Stimulated activated effector memory CD8-positive, alpha-beta T cell treated with anti-CD3 and anti-CD28 coated beads, Interleukin-12 subunit alpha, Interleukin-12 subunit beta, amount 100 ng/mL, for 72 hours (primary cell): ENCODE measurements at regions not wholly inside any gene's neighbourhood (a gene's known extent, or its start where the extent isn't known, plus 50 kb on each side); places are given as distances from the start of the nearest gene placed in this dataset.

Source experiments
- ATAC-seq: fragments of 150-1000 bp; cut with Tn5 transposase; 2 replicates; pipeline ENCODE4 v1.10.0; 2021
- DNase-seq, 2 donors: peaks; one replicate each; pipeline ENCODE4 v3.0.0; 2021 to 2022; ENCODE audit warnings: low spot score in 2 of 2
- H3K27ac Mint-ChIP-seq: one replicate; pipeline ENCODE4 v1.8.0; 2022; ENCODE audit warnings: mild to moderate bottlenecking, mixed read lengths
- H3K36me3 Mint-ChIP-seq: one replicate; pipeline ENCODE4 v1.8.0; 2022; ENCODE audit warnings: mild to moderate bottlenecking, mixed read lengths
- H3K4me1 Mint-ChIP-seq: one replicate; pipeline ENCODE4 v1.8.0; 2022; ENCODE audit warnings: mixed read lengths
- H3K4me3 Mint-ChIP-seq: one replicate; pipeline ENCODE4 v1.8.0; 2022; ENCODE audit warnings: mild to moderate bottlenecking, mixed read lengths
- H3K9me3 Mint-ChIP-seq: one replicate; pipeline ENCODE4 v1.8.0; 2022; ENCODE audit warnings: mixed read lengths

DNA sequence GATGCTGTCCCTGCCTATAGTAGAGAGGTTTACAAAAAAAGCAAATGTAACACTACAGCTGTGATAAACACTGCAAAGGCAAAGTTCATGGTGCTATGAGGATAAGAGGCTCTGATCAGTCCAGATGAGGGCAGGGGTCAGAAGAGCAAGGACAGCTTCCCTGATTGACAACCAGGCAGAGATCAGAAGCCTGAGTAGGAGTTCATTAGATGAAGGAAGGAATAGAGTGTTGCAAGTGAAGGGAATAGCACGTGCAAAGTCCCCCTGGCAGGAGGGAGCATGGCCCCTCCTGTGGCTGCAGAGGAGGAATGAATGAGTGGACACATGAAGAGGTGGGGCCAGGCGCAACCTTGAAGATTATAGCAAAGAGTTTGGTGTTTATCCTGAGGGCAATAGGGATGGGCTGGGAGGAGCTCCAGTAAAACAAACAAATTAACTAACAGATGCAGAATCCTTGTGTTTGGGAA lies 208.4 kb upstream of the IRX5 start:
- Mint-ChIP-seq H3K9me3 (peaks cover 7% of the 10 kb centered on the region), H3K4me3 (no peak overlapping the region), H3K27ac (no peak overlapping the region), H3K4me1 (no peaks in the 10 kb centered on the region), H3K36me3 (no peaks in the 10 kb centered on the region)
- DNase-seq (no peak), ATAC-seq (no peak)

DNA sequence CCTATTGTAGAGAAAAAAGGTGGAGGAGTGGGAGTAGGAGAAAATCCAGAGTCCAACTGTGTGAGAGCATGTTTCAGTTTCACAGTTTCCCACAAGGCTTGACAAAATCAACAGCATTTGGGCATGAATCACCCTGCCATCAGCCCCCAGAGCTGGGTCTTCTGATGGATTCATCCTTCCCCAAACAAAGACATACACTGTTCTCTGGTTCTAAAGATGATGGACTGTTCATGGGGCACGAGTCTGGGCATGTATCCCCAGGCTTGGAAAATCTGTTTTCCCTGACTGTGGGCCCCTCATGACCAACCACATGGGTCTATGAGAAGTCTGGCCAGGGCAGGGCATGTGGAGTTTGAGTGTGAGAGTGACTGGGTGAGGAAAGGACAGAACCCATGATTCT lies 210.4 kb upstream of the IRX5 start:
- H3K36me3 Mint-ChIP-seq, result no peaks in the 10 kb centered on the region
- no peak overlapping the region for H3K27ac Mint-ChIP-seq
- ATAC-seq (no peak), DNase-seq (no peak)
- H3K9me3 Mint-ChIP-seq, result peaks cover 7% of the 10 kb centered on the region
- no peak overlapping the region for H3K4me3 Mint-ChIP-seq
- no peaks in the 10 kb centered on the region for H3K4me1 Mint-ChIP-seq

DNA sequence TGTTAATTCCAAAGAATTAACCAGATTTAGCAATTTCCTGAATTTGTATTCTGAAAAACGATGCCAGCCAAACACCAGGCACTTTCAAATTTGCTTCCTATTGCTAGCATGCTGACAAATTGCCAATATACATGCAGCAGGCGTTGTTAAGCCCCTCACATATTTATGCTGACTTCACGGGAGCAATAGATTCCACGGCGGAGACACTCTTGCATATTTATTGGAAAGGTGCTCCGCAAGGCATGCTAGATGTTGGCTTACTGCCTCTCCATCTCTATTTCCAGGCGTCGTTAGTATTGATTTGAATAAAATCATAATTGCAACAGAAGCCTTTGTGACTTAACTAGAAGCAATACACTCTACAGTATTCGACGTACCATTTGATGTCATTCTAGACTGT lies 211.0 kb upstream of the IRX5 start:
- no peaks in the 10 kb centered on the region for H3K4me1 Mint-ChIP-seq
- no peak overlapping the region for H3K4me3 Mint-ChIP-seq
- H3K27ac Mint-ChIP-seq, result no peak overlapping the region
- H3K9me3 Mint-ChIP-seq, result peaks cover 7% of the 10 kb centered on the region
- no peaks in the 10 kb centered on the region for H3K36me3 Mint-ChIP-seq
- ATAC-seq (no peak), DNase-seq (no peak)

DNA sequence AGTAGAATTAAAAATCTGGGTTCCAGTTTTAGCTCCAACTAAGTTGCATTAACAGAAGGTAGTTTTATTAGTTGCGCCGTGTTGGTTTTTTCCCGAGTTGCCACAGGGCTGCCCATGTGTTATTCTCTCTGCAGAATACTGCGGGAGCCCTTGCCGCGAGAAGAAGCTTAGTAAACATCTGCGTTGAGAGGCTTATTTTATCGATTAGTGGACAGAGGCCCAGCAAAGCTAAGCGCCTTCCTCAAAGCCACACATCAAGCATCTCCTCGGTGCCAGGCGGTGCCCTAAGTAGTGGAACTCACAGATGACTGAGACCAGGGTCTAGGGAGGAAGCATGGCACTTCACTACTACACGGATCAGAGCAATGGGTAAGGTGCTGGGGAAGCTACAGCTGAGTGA lies 212.3 kb upstream of the IRX5 start:
- no peak for ATAC-seq

DNA sequence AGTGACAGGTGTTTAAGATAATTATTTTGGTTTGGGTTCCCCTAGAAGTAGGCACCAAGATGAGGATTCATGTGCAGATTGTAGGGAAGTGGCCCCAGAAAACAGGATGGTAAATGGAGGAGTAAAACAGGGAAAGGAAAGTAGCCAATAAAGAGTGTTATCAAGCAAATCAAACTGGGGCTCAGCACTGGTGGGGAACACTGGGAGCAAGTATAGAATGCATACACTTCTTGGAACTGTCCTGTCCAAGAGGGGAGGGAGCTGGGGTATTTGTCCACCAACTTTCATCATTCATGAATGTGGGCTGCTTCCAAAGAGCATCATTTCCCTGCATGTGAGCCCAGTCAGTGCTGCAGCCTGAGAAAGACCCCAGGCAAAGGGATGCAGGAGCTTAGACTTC lies 215.7 kb upstream of the IRX5 start:
- H3K9me3 Mint-ChIP-seq, result peaks cover 4% of the 10 kb centered on the region
- H3K36me3 Mint-ChIP-seq, result no peaks in the 10 kb centered on the region
- no peak overlapping the region for H3K27ac Mint-ChIP-seq
- H3K4me1 Mint-ChIP-seq, result no peaks in the 10 kb centered on the region
- no peak for ATAC-seq
- H3K4me3 Mint-ChIP-seq, result no peak overlapping the region
- DNase-seq, result no peak

More for the DNA sequence above, 212.3 kb upstream of the IRX5 start:
- Mint-ChIP-seq H3K36me3 (no peaks in the 10 kb centered on the region), H3K27ac (no peak overlapping the region), H3K9me3 (peaks cover 7% of the 10 kb centered on the region), H3K4me1 (no peaks in the 10 kb centered on the region), H3K4me3 (no peak overlapping the region)
- DNase-seq, result no peak

DNA sequence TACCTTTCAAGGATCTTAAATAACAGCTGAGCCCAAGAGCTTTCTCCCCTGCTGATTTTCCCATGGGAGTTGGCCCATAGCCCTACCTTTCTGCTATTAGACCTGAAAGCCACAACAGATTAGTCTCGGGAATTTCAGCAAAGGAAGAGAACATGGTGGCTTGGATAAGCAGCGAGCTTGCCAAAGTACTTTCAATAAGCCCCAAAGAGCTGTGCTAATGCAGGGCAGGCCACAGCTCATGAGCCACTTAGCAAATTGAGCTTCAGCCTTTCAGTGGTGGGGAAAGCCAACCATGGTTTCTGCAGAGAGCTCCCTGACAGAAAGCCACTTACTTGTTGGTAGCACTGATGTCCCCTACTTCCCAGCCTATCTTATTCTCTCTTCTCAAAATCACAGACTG lies 217.8 kb upstream of the IRX5 start:
- ATAC-seq, result no peak
- H3K4me3 Mint-ChIP-seq, result no peak overlapping the region

DNA sequence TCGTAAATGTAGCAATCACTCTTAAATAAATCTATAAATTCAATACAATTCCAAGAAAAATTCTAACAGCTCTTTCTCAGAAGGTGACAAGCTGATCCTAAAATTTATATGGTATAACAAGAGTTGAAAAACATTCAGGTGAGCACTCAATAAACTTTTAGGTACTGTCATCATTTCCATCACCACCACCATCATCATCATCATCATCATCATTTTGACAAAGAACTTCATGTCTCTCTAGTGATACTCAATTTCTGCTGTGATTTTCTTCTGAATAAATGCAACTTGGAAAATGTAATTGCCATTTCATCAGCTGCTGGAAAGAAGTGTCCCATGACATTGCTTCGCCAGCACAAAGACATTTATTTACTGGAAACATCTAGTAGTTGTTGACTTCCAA lies 222.9 kb upstream of the IRX5 start:
- DNase-seq (no peak), ATAC-seq (no peak)
- H3K4me1 Mint-ChIP-seq, result no peaks in the 10 kb centered on the region
- H3K9me3 Mint-ChIP-seq, result no peaks in the 10 kb centered on the region
- no peaks in the 10 kb centered on the region for H3K36me3 Mint-ChIP-seq
- H3K4me3 Mint-ChIP-seq, result no peak overlapping the region
- no peak overlapping the region for H3K27ac Mint-ChIP-seq

More for the DNA sequence above, 217.8 kb upstream of the IRX5 start:
- Mint-ChIP-seq H3K9me3 (no peaks in the 10 kb centered on the region), H3K36me3 (no peaks in the 10 kb centered on the region), H3K27ac (no peak overlapping the region), H3K4me1 (no peaks in the 10 kb centered on the region)
- no peak for DNase-seq

DNA sequence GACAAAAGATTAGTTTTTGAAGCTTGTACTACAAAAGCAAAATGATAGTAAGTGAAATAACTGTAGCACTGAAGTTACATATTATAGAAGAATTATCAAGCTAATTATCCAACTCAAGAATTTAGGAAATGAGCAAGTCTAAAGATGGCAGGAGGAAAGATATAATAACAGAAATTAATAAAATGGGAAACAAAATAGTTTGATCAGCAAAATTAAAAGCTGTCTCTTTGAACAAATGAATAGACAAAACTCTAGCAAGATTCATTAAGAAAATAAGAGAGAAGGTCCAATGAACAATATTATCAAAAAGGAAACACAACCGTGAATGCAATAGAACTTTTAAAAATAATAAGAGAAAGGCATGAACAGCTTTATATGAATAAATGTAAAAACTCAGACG lies 224.3 kb upstream of the IRX5 start:
- no peak for ATAC-seq
- Mint-ChIP-seq H3K27ac (no peak overlapping the region), H3K4me1 (no peaks in the 10 kb centered on the region), H3K9me3 (no peaks in the 10 kb centered on the region), H3K36me3 (no peaks in the 10 kb centered on the region), H3K4me3 (no peak overlapping the region)
- DNase-seq, result no peak

DNA sequence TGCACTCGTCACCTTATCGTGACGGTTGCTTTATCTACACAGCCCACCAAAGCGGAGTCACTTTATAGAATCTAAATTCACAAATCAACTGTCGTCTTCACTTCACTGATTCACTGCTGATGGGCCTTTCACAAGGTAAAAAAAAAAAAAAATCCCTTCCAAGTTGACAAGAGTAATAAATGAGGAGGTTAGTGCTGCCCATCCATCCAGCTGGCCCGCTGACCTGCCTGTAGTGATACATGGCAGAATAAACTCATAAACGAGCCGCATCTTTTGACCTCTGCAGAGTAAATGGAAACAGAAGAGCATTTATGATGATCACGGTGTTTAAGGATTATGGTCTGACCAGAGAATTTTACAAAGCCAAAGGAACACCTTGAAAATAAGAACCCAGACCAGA lies 227.3 kb upstream of the IRX5 start:
- no peak for ATAC-seq
- Mint-ChIP-seq H3K4me3 (no peak overlapping the region), H3K36me3 (no peaks in the 10 kb centered on the region), H3K9me3 (peaks cover 2% of the 10 kb centered on the region), H3K27ac (no peak overlapping the region), H3K4me1 (no peaks in the 10 kb centered on the region)
- DNase-seq, result no peak

DNA sequence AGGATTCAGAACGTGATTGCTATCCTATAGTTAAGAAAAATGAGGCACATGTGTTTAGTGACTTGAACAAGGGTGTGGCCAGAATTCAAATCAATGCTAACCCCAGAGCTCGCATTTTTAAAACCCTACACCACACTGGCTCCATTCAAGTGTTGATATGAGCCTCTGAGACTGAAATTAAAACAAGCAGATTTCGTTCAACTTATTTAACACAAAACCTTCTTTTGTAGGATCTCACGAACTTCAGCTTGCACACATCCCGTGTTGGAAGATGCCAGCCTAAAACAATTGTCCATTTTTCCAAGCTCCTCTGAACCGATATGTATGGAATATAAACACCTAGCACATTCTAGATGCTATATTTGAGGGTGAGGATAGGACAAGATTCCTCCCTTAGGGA lies 231.0 kb upstream of the IRX5 start:
- no peaks in the 10 kb centered on the region for H3K4me1 Mint-ChIP-seq
- DNase-seq (no peak), ATAC-seq (no peak)
- H3K9me3 Mint-ChIP-seq, result peaks cover 2% of the 10 kb centered on the region
- no peak overlapping the region for H3K4me3 Mint-ChIP-seq
- H3K36me3 Mint-ChIP-seq, result no peaks in the 10 kb centered on the region
- H3K27ac Mint-ChIP-seq, result no peak overlapping the region

DNA sequence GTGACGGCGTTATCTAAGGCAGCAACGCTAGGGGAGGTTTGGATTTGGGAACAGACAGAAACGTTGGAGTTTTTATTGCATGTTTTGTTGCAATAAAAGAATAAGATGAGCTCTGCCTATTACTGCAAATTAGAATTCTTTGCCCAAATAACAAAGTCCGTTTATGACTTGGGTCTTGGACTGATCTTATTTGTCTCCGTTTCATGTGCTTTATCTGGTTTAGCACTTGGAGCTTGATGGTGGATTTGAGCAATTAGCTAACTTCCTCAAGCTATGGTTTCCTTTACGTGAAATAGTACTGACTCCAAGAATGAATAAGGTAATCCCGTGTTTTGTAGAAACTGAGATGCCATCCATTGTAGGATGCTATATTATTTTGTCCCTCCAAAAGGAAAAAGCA lies 233.0 kb upstream of the IRX5 start:
- ATAC-seq (no peak), DNase-seq (no peak)
- Mint-ChIP-seq H3K4me1 (no peaks in the 10 kb centered on the region), H3K36me3 (no peaks in the 10 kb centered on the region), H3K4me3 (no peak overlapping the region), H3K27ac (no peak overlapping the region), H3K9me3 (peaks cover 2% of the 10 kb centered on the region)

DNA sequence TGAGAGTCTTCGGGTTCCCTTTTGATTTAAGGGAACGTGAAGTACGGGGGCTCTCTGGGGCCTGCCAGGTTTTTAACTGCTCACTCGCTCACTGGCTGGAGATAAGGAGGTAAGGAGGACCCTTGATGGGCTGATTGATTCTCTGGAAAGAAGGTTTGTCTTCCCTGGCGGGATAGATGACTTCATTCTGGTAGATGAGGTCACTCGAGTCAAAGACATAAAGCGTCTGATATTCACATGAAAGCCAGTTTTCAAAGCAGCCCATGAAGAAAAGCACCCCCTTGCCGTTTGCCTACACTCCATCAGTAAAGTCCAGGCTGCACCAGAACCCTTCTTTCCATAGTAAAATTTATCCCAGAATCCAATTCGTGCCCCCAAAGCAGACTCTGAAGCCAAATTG lies 233.7 kb upstream of the IRX5 start:
- Mint-ChIP-seq H3K4me3 (no peak overlapping the region), H3K27ac (no peak overlapping the region), H3K36me3 (no peaks in the 10 kb centered on the region), H3K9me3 (peaks cover 2% of the 10 kb centered on the region), H3K4me1 (no peaks in the 10 kb centered on the region)
- ATAC-seq (no peak), DNase-seq (no peak)

DNA sequence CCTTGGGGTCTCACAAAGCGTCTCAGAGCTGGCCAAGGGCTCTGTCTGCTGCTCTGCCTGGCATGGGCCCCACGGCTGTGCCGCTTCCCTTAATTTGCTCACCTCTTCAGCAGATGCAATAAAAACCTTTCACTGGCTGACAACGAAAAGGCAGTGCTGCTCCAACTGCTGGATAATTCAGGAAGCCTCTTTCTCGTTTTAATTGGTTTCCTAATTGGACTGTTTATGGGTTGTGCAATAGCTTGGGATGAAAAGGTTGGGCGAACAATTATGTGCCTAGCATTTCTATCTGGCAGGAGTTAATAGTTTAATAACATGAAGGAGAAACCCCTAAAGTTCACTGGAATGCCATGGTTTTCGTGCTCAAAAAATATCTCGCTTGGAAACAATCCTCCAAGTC lies 234.1 kb upstream of the IRX5 start:
- Mint-ChIP-seq H3K36me3 (no peaks in the 10 kb centered on the region), H3K9me3 (peaks cover 2% of the 10 kb centered on the region), H3K4me1 (no peaks in the 10 kb centered on the region), H3K4me3 (no peak overlapping the region), H3K27ac (no peak overlapping the region)
- ATAC-seq (no peak), DNase-seq (no peak)

DNA sequence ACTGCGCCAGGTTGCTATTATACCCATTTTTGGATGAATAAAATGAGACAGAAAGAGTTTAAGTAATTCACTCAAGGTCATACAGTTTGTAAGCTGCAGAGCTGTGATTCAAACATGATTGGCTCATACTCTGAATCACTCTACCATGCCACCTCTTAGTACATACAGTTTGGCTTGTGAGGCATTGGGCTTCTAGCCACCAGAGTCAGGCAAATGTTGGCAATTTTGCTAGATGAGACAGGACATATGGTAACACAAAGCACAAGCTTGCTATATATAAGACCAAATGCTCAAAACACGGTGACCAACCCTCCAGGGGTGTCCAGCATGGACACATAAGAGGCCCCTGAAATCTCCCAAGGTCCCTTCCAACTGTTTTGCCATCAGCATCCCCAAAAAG lies 236.0 kb upstream of the IRX5 start:
- no peaks in the 10 kb centered on the region for H3K36me3 Mint-ChIP-seq

DNA sequence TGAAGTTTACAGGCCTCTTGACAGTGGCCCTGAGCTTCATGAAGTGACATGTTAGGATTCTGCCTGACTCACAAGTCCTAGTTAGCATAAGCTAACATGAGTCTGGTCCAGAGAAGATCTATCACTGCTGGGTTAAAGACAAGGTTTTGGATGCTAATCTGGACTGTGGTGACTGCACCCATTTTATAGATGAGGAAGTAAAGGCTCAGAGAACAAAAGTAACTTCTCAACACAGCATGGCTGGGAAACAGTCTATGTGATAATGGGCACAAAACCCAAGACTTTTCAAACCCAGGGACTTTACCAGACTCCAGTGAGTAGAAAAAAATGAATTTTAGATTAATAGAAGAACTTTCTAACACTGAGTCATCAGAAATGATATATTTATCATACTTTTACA lies 236.8 kb upstream of the IRX5 start:
- no peak overlapping the region for H3K4me3 Mint-ChIP-seq
- DNase-seq, result no peak
- H3K4me1 Mint-ChIP-seq, result no peaks in the 10 kb centered on the region
- no peaks in the 10 kb centered on the region for H3K36me3 Mint-ChIP-seq
- ATAC-seq, result no peak
- H3K27ac Mint-ChIP-seq, result no peak overlapping the region
- H3K9me3 Mint-ChIP-seq, result no peaks in the 10 kb centered on the region

More for the DNA sequence above, 236.0 kb upstream of the IRX5 start:
- DNase-seq (no peak), ATAC-seq (no peak)
- Mint-ChIP-seq H3K4me3 (no peak overlapping the region), H3K9me3 (no peaks in the 10 kb centered on the region), H3K27ac (no peak overlapping the region), H3K4me1 (no peaks in the 10 kb centered on the region)

DNA sequence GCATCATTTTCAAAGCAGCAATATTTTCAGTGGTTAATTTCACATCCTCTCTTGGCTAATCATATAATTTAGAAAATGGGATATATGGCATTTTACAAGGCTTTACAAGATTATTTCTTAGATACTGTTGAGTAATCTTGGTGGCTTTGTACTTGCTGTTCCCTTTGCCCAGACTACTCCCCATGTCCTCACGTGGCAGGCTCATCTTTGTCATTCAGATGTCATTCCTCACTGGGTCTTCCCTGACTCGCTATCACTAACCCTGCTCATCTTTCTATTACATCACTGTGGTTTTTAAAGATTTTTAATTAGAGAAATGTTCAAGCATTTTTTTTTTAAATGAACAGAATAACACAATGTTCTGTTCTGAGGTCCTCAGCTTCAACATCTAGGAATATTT lies 240.0 kb upstream of the IRX5 start:
- Mint-ChIP-seq H3K4me1 (no peaks in the 10 kb centered on the region), H3K9me3 (no peaks in the 10 kb centered on the region), H3K4me3 (no peak overlapping the region), H3K36me3 (no peaks in the 10 kb centered on the region), H3K27ac (no peak overlapping the region)
- DNase-seq (no peak), ATAC-seq (no peak)

DNA sequence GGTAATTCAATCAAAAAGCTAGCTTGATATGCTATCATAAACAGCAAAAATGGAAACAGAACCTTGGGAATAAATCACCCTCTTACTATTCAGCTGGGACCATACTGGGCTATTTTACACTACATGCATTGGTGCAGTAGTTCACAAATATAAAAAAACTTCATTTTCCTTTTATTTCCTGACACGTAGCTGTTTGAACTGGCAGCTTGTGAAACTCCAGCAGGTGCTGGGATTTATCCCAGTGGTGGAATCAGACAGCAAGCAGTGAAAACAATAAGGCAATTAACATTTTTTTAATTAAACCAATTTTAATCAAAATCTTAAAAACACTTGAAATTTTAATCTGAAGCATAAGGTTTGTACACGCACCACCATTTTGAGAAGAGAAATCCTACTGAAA lies 240.4 kb upstream of the IRX5 start:
- H3K9me3 Mint-ChIP-seq, result no peaks in the 10 kb centered on the region
- H3K27ac Mint-ChIP-seq, result no peak overlapping the region
- H3K4me3 Mint-ChIP-seq, result no peak overlapping the region
- H3K36me3 Mint-ChIP-seq, result no peaks in the 10 kb centered on the region
- no peak for ATAC-seq
- H3K4me1 Mint-ChIP-seq, result no peaks in the 10 kb centered on the region
- no peak for DNase-seq
